Tibial artery (tissue), 4 donors: ENCODE measurements at regions not wholly inside any gene's neighbourhood (a gene's known extent, or its start where the extent isn't known, plus 50 kb on each side); places are given as distances from the start of the nearest gene placed in this dataset.

Source experiments
- DNase-seq, 2 donors: peaks; one replicate each; pipeline ENCODE4 v3.0.0-alpha.2; 2019
- H3K27ac ChIP-seq, 2 donors: fragments of 200-600 bp; sonication (generic) in 1 of 2; 1 replicate in 1 of 2; 2 replicates in 1 of 2; pipeline ENCODE4 v1.5.1; 2018 to 2019; ENCODE audit warnings: mild to moderate bottlenecking in 1 of 2
- H3K27me3 ChIP-seq, 2 donors: fragments of 200-600 bp; sonication (generic) in 1 of 2; one replicate each; pipeline versions ENCODE4 v1.5.1 to v1.6.0; 2016 to 2019
- H3K36me3 ChIP-seq, 3 donors: fragments of 200-600 bp; sonication (generic) in 2 of 3; one replicate each; pipeline ENCODE4 v1.5.1; 2016 to 2019; ENCODE audit warnings: mild to moderate bottlenecking in 2 of 3
- H3K4me1 ChIP-seq, 4 donors: fragments of 200-600 bp; sonication (generic) in 2 of 4; 1 replicate in 3 of 4; 2 replicates in 1 of 4; pipeline ENCODE4 v1.5.1; 2016 to 2019
- H3K4me3 ChIP-seq, 2 donors: fragments of 200-600 bp; sonication (generic) in 1 of 2; 1 replicate in 1 of 2; 2 replicates in 1 of 2; pipeline ENCODE4 v1.5.1; 2018 to 2019; ENCODE audit warnings: mild to moderate bottlenecking in 2 of 2
- H3K9me3 ChIP-seq, 3 donors: fragments of 200-600 bp; sonication (generic) in 1 of 3; one replicate each; pipeline ENCODE4 v1.5.1; 2016 to 2019
- CTCF ChIP-seq, 2 experiments: fragments of 200-600 bp in 1 of 2; fragments of 450-650 bp in 1 of 2; IDR thresholded peaks; one replicate each; pipeline ENCODE4 v1.5.1; 2017 to 2019; ENCODE audit warnings: antibody characterized with exemption in 2 of 2, mild to moderate bottlenecking in 1 of 2, moderate library complexity in 1 of 2
- intact Hi-C: fragments of 100-400 bp; cut with DNase I; formaldehyde crosslinking; loops from one replicate; pipeline ENCODE4 v1.15.0; 2023; ENCODE audit warnings: low total_unique reads

DNA sequence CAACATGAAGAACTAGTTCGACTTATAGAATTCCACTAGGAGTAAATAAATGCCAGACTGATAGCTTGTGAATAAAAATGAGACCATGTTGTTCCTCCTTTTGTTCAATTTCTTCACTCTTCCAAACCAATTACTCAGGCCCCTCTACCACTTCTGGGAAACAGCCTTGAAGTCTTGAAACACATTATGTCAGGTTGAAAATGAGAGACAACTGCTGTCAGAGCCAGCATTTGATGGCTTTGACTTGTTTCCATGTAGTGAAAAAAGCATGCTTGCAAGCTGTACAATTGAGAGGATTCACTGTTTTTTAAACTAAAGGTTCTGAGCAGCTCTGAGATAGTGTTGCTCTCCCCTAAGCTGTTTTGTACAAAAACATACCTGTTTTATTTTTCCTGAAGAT, 337.1 kb upstream of the SGCD start:
- no peak for DNase-seq
- Histone ChIP-seq H3K4me3 (no peak overlapping the region), H3K27ac (no peak overlapping the region), H3K27me3 (no peaks in the 10 kb centered on the region), H3K4me1 (no peaks in the 10 kb centered on the region), H3K36me3 (no peaks in the 10 kb centered on the region), H3K9me3 (no peaks in the 10 kb centered on the region)
- no peak for TF ChIP-seq CTCF (IDR thresholded peaks at IDR 0.05)
- intact Hi-C loops, result no loop called here

DNA sequence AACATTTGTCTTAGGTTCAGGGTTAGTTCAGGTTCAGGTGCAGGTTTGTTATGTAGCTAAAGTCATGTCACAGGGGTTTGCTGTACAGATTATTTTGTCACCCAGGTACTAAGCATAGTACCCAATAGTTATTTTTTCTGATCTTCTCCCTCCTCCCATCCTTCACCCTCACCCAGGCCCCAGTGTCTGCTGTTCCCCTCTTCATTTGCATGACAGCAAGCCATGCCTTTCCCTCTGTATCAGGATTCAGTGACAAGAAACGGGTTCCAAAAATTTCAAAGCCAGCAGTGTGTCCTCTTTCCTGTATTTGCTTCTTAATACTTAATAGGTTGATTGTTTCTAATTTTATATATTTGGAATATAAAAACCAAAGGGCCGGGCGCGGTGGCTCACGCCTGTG, 330.8 kb upstream of the SGCD start:
- Histone ChIP-seq H3K4me1 (no peaks in the 10 kb centered on the region), H3K36me3 (no peaks in the 10 kb centered on the region), H3K27ac (no peak overlapping the region), H3K9me3 (no peaks in the 10 kb centered on the region), H3K27me3 (no peaks in the 10 kb centered on the region), H3K4me3 (no peak overlapping the region)
- TF ChIP-seq CTCF (IDR thresholded peaks at IDR 0.05), result no peak
- no peak for DNase-seq
- intact Hi-C loops, result no loop called here

- Histone ChIP-seq H3K27me3 (no peaks in the 10 kb centered on the region), H3K9me3 (no peaks in the 10 kb centered on the region), H3K4me1 (no peaks in the 10 kb centered on the region), H3K27ac (no peak overlapping the region), H3K4me3 (no peak overlapping the region), H3K36me3 (no peaks in the 10 kb centered on the region)
- no peak for TF ChIP-seq CTCF (IDR thresholded peaks at IDR 0.05)
- intact Hi-C loops, result no loop called here
- DNase-seq, result no peak
Measured at GRCh38 chr5:155998257-155998656, 328.7 kb upstream of the SGCD start.

DNA sequence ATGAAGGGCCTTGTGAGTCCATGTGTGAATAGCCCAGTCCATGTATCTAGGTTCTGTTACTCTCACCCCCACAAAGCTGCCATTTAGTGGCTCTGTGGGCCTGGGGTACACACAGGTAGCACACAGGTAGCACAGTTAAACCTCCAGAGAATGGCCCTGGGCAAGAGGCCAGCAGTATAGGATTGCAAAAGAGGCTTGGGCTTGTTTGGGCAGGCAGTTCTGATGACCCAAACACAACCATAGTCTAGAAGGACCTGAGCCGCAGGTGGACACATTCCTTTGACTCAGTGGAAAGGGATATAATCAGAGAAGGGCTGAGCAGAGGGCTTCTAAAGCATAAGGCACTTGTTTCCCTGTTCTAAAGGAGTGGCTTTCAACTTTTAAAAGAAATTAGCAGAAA, 326.8 kb upstream of the SGCD start:
- Histone ChIP-seq H3K27ac (no peak overlapping the region), H3K9me3 (no peaks in the 10 kb centered on the region), H3K4me1 (no peaks in the 10 kb centered on the region), H3K4me3 (no peak overlapping the region), H3K36me3 (no peaks in the 10 kb centered on the region), H3K27me3 (no peaks in the 10 kb centered on the region)
- no peak for TF ChIP-seq CTCF (IDR thresholded peaks at IDR 0.05)
- no peak for DNase-seq
- intact Hi-C loops, result loop anchor here (2.0 kb wide), 1 partner anchor 47 kb away; no protein-coding TSS in a partner anchor

DNA sequence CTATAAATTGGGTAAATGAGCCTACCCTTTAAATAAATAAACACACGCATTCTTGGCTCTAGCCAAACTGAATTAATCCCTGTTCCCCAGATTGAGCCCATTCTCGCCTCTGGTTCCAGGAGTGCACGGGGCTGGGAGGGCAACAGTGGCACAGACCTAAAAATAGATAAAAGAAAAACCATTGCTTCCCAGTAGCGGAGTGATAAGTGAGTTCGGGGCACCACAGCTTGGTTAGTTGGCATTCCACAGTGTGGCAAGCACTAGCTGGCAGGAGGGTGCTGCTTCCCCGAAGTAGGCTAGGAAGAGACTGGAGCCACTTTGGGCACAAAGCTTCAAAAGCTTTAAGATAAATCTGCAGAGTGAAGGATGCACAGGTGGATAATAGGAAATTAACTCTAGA, 322.2 kb upstream of the SGCD start:
- TF ChIP-seq CTCF (IDR thresholded peaks at IDR 0.05), result no peak
- intact Hi-C loops, result no loop called here

DNA sequence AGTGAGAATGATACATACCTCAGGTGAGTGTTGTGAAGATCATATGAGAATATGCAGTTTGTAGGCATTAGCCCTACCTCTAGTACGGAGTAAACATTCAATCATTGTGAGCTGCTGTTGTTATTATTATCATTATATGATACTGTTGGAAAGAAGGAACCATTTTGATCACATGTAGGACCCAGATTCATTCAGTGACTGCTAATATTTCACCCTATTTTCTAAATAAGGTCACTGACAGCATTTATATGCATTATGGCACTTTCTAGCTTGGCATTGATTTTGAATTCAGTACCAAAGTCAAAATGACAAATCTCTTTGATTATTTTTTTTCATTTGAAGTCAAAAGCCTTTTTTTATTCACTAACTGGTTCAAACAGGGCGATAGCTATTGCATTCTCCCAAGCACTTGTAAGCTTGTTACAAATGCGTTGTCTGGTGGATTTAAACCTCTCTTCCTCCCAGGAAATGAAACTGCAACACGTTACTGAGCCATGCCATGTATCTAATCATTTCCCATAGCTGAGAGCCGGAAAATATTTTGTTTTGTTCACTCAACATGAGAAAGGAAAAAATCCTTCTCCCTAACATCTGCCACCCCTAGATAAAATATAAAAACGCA, 320.8 kb upstream of the SGCD start:
- H3K4me3 ChIP-seq, result no peak overlapping the region
- H3K9me3 ChIP-seq, result no peaks in the 10 kb centered on the region
- H3K4me1 ChIP-seq, result no peaks in the 10 kb centered on the region

More for the DNA sequence above, 322.2 kb upstream of the SGCD start:
- no peaks in the 10 kb centered on the region for H3K27me3 ChIP-seq
- H3K9me3 ChIP-seq, result no peaks in the 10 kb centered on the region
- no peak overlapping the region for H3K27ac ChIP-seq
- H3K4me3 ChIP-seq, result no peak overlapping the region
- H3K4me1 ChIP-seq, result no peaks in the 10 kb centered on the region
- no peak for DNase-seq
- H3K36me3 ChIP-seq, result no peaks in the 10 kb centered on the region

More for the DNA sequence above, 320.8 kb upstream of the SGCD start:
- no peak for DNase-seq
- TF ChIP-seq CTCF (IDR thresholded peaks at IDR 0.05), result no peak
- no peaks in the 10 kb centered on the region for H3K36me3 ChIP-seq
- intact Hi-C loops, result no loop called here
- H3K27me3 ChIP-seq, result no peaks in the 10 kb centered on the region
- H3K27ac ChIP-seq, result no peak overlapping the region
